GM23338 (cell line): ENCODE measurements at regions not wholly inside any gene's neighbourhood (a gene's known extent, or its start where the extent isn't known, plus 50 kb on each side); places are given as distances from the start of the nearest gene placed in this dataset.

Experiments used
- ATAC-seq: fragments of 200-7000 bp; cut with Tn5 transposase; 3 replicates; pipeline ENCODE4 v1.9.1; 2020
- DNase-seq: peaks from one replicate; pipeline ENCODE4 v3.0.0-alpha.2; 2015; ENCODE audit warnings: low spot score
- H2AFZ ChIP-seq: fragments of 200-600 bp; sonication (generic); 2 replicates; pipeline ENCODE4 v1.8.0; 2016; ENCODE audit warnings: antibody characterized with exemption, mild to moderate bottlenecking, moderate library complexity
- H3F3A ChIP-seq: fragments of 200-600 bp; sonication (generic); replicated peaks from 2 replicates; pipeline ENCODE4 v1.8.0; 2017; ENCODE audit warnings: antibody characterized with exemption, mixed run types, low read depth
- H3K27ac ChIP-seq: fragments of 200-600 bp; sonication (generic); 2 replicates; pipeline ENCODE4 v1.6.1; 2016; ENCODE audit warnings: low read depth
- H3K27me3 ChIP-seq: fragments of 200-600 bp; sonication (generic); 2 replicates; pipeline ENCODE4 v1.8.0; 2016; ENCODE audit warnings: mild to moderate bottlenecking, mixed run types, moderate library complexity; ENCODE audit not compliant: insufficient read depth
- H3K36me3 ChIP-seq: fragments of 200-600 bp; sonication (generic); 2 replicates; pipeline ENCODE4 v1.8.0; 2016; ENCODE audit warnings: mild to moderate bottlenecking; ENCODE audit not compliant: insufficient read depth
- H3K4me1 ChIP-seq: fragments of 200-600 bp; sonication (generic); 2 replicates; pipeline ENCODE4 v1.8.0; 2016; ENCODE audit warnings: mild to moderate bottlenecking, moderate library complexity; ENCODE audit not compliant: insufficient read depth
- H3K4me2 ChIP-seq: fragments of 200-600 bp; sonication (generic); 2 replicates; pipeline ENCODE4 v1.7.1; 2017; ENCODE audit warnings: mixed run types
- H3K4me3 ChIP-seq: fragments of 200-600 bp; sonication (generic); 2 replicates; pipeline ENCODE4 v1.6.1; 2016; ENCODE audit warnings: mixed run types
- H3K79me2 ChIP-seq: fragments of 200-600 bp; sonication (generic); replicated peaks from 2 replicates; pipeline ENCODE4 v1.8.0; 2017; ENCODE audit warnings: mild to moderate bottlenecking; ENCODE audit not compliant: insufficient read depth
- H3K9me2 ChIP-seq: fragments of 200-600 bp; sonication (generic); 2 replicates; pipeline ENCODE4 v1.8.0; 2017; ENCODE audit not compliant: insufficient read depth
- H4K20me1 ChIP-seq: fragments of 200-600 bp; sonication (generic); replicated peaks from 2 replicates; pipeline ENCODE4 v1.8.0; 2017; ENCODE audit warnings: mild to moderate bottlenecking; ENCODE audit not compliant: insufficient read depth
- H3K27ac Mint-ChIP-seq: 2 replicates; pipeline ENCODE4 v1.8.0; 2020; ENCODE audit warnings: inconsistent platforms, mild to moderate bottlenecking, moderate library complexity, mixed read lengths
- H3K27me3 Mint-ChIP-seq: 3 replicates; pipeline ENCODE4 v1.8.0; 2022; ENCODE audit warnings: low read depth, mild to moderate bottlenecking, moderate library complexity, mixed read lengths, inconsistent platforms; ENCODE audit not compliant: insufficient read depth, poor library complexity
- H3K36me3 Mint-ChIP-seq: 3 replicates; pipeline ENCODE4 v1.8.0; 2021; ENCODE audit warnings: low read depth, mild to moderate bottlenecking, inconsistent platforms, moderate library complexity, mixed read lengths
- H3K4me1 Mint-ChIP-seq: 3 replicates; pipeline ENCODE4 v1.8.0; 2020; ENCODE audit warnings: mild to moderate bottlenecking, inconsistent platforms, mixed read lengths
- H3K4me3 Mint-ChIP-seq: 3 replicates; pipeline ENCODE4 v1.8.0; 2021; ENCODE audit warnings: moderate library complexity, mild to moderate bottlenecking, inconsistent platforms, mixed read lengths
- H3K9me3 Mint-ChIP-seq: 3 replicates; pipeline ENCODE4 v1.8.0; 2020; ENCODE audit warnings: moderate library complexity, mild to moderate bottlenecking, inconsistent platforms, mixed read lengths
- CREB1 ChIP-seq: fragments of 250-450 bp; sonication (Bioruptor Pico); IDR thresholded peaks from 2 replicates; pipeline ENCODE4 v1.5.0; 2020; ENCODE audit warnings: low read depth, mild to moderate bottlenecking, moderate library complexity
- EZH2 ChIP-seq: fragments of 200-600 bp; sonication (generic); IDR thresholded peaks from one replicate; pipeline ENCODE4 v1.8.0; 2017; ENCODE audit warnings: antibody characterized with exemption, mild to moderate bottlenecking, low read depth; ENCODE audit not compliant: unreplicated experiment
- EZH2phosphoT487 ChIP-seq: fragments of 200-600 bp; sonication (generic); IDR thresholded peaks from one replicate; pipeline ENCODE4 v1.8.1; 2018; ENCODE audit warnings: antibody characterized with exemption; ENCODE audit not compliant: unreplicated experiment
- JUNB ChIP-seq: IDR thresholded peaks from one replicate; pipeline ENCODE4 v1.6.1; 2016; ENCODE audit warnings: antibody characterized with exemption; ENCODE audit not compliant: unreplicated experiment
- NANOG ChIP-seq: IDR thresholded peaks from 2 replicates; pipeline ENCODE4 v1.6.1; 2016; ENCODE audit warnings: antibody characterized with exemption, borderline replicate concordance
- POLR2AphosphoS5 ChIP-seq: IDR thresholded peaks from 2 replicates; pipeline ENCODE4 v1.6.1; 2016; ENCODE audit warnings: antibody characterized with exemption, low read depth
- STAT1 ChIP-seq: IDR thresholded peaks from one replicate; pipeline ENCODE4 v1.6.1; 2016; ENCODE audit warnings: antibody characterized with exemption; ENCODE audit not compliant: unreplicated experiment
- ZNF114 ChIP-seq: fragments of 250-450 bp; sonication (Bioruptor Pico); IDR thresholded peaks from 2 replicates; pipeline ENCODE4 v1.5.0; 2020; ENCODE audit warnings: mild to moderate bottlenecking, moderate library complexity
- ZNF331 ChIP-seq: fragments of 250-450 bp; sonication (Bioruptor Pico); IDR thresholded peaks from 2 replicates; pipeline ENCODE4 v1.5.0; 2020; ENCODE audit warnings: low read depth, mild to moderate bottlenecking, moderate library complexity
- TF ChIP-seq, protein P1 (sequence below): IDR thresholded peaks from 2 replicates; pipeline ENCODE4 v1.6.1; 2016; ENCODE audit warnings: antibody characterized with exemption
- TF ChIP-seq, protein P2 (sequence below): fragments of 250-450 bp; sonication (Bioruptor Pico); IDR thresholded peaks from 2 replicates; pipeline ENCODE4 v1.5.0; 2020; ENCODE audit warnings: mild to moderate bottlenecking, moderate library complexity
- TF ChIP-seq, protein P3 (sequence below), 2 experiments: fragments of 200-600 bp in 1 of 2; sonication (generic) in 1 of 2; conservative IDR thresholded peaks; 2 replicates each; pipeline versions ENCODE4 v1.5.1 to v1.6.1; 2016 to 2017; ENCODE audit warnings: antibody characterized with exemption in 2 of 2, low read depth in 2 of 2, mild to moderate bottlenecking in 2 of 2, moderate library complexity in 1 of 2
- TF ChIP-seq, protein P4 (sequence below): IDR thresholded peaks from one replicate; pipeline ENCODE4 v1.6.1; 2018; ENCODE audit warnings: antibody characterized with exemption; ENCODE audit not compliant: unreplicated experiment

DNA sequence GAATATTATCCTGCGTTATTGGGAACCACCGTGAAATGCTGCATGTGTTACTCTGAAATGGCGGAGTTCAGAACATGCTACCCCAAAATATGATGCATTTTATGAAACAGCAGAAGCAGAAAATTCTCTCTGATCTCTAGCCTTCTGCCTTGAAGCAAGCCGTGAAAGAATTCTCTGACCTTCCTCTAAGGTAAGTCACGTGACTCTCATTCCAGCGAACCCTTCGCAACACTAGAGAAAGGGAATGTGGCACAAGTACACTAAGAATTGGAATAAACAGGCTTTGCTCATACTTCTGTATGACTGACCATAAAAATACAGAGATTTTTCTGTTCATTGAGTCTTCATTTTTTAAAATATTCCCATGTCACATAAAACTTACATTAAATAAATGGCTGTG is 805.6 kb upstream of the LRRC4C start:
- Histone ChIP-seq H3K4me2 (no peak overlapping the region), H3K27ac (no peak overlapping the region), H3K9me2 (no peaks in the 10 kb centered on the region), H3K36me3 (no peaks in the 10 kb centered on the region), H3K79me2 (no peaks in the 10 kb centered on the region), H2AFZ (no peak overlapping the region; the same call in 1 of the 2 replicates), H4K20me1 (no peaks in the 10 kb centered on the region), H3K4me1 (no peaks in the 10 kb centered on the region), H3F3A (no peaks in the 10 kb centered on the region), H3K4me3 (no peak overlapping the region), H3K27me3 (no peaks in the 10 kb centered on the region)
- Mint-ChIP-seq H3K27ac (no peak overlapping the region), H3K4me3 (no peak overlapping the region), H3K9me3 (peaks cover 60% of the 10 kb centered on the region), H3K36me3 (0 out of 3 replicates have a peak, but pooled peaks cover 3% of the 10 kb centered on the region), H3K27me3 (no peaks in the 10 kb centered on the region), H3K4me1 (no peaks in the 10 kb centered on the region)
- TF ChIP-seq ZNF114 (CRISPR knock-in tag): no peak
- no peak for TF ChIP-seq CREB1 (CRISPR knock-in tag)
- TF ChIP-seq EZH2phosphoT487: no peak
- TF ChIP-seq JUNB: no peak
- TF ChIP-seq, protein P1, sequence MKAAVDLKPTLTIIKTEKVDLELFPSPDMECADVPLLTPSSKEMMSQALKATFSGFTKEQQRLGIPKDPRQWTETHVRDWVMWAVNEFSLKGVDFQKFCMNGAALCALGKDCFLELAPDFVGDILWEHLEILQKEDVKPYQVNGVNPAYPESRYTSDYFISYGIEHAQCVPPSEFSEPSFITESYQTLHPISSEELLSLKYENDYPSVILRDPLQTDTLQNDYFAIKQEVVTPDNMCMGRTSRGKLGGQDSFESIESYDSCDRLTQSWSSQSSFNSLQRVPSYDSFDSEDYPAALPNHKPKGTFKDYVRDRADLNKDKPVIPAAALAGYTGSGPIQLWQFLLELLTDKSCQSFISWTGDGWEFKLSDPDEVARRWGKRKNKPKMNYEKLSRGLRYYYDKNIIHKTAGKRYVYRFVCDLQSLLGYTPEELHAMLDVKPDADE: no peak
- no peak for TF ChIP-seq STAT1
- TF ChIP-seq, protein P2, sequence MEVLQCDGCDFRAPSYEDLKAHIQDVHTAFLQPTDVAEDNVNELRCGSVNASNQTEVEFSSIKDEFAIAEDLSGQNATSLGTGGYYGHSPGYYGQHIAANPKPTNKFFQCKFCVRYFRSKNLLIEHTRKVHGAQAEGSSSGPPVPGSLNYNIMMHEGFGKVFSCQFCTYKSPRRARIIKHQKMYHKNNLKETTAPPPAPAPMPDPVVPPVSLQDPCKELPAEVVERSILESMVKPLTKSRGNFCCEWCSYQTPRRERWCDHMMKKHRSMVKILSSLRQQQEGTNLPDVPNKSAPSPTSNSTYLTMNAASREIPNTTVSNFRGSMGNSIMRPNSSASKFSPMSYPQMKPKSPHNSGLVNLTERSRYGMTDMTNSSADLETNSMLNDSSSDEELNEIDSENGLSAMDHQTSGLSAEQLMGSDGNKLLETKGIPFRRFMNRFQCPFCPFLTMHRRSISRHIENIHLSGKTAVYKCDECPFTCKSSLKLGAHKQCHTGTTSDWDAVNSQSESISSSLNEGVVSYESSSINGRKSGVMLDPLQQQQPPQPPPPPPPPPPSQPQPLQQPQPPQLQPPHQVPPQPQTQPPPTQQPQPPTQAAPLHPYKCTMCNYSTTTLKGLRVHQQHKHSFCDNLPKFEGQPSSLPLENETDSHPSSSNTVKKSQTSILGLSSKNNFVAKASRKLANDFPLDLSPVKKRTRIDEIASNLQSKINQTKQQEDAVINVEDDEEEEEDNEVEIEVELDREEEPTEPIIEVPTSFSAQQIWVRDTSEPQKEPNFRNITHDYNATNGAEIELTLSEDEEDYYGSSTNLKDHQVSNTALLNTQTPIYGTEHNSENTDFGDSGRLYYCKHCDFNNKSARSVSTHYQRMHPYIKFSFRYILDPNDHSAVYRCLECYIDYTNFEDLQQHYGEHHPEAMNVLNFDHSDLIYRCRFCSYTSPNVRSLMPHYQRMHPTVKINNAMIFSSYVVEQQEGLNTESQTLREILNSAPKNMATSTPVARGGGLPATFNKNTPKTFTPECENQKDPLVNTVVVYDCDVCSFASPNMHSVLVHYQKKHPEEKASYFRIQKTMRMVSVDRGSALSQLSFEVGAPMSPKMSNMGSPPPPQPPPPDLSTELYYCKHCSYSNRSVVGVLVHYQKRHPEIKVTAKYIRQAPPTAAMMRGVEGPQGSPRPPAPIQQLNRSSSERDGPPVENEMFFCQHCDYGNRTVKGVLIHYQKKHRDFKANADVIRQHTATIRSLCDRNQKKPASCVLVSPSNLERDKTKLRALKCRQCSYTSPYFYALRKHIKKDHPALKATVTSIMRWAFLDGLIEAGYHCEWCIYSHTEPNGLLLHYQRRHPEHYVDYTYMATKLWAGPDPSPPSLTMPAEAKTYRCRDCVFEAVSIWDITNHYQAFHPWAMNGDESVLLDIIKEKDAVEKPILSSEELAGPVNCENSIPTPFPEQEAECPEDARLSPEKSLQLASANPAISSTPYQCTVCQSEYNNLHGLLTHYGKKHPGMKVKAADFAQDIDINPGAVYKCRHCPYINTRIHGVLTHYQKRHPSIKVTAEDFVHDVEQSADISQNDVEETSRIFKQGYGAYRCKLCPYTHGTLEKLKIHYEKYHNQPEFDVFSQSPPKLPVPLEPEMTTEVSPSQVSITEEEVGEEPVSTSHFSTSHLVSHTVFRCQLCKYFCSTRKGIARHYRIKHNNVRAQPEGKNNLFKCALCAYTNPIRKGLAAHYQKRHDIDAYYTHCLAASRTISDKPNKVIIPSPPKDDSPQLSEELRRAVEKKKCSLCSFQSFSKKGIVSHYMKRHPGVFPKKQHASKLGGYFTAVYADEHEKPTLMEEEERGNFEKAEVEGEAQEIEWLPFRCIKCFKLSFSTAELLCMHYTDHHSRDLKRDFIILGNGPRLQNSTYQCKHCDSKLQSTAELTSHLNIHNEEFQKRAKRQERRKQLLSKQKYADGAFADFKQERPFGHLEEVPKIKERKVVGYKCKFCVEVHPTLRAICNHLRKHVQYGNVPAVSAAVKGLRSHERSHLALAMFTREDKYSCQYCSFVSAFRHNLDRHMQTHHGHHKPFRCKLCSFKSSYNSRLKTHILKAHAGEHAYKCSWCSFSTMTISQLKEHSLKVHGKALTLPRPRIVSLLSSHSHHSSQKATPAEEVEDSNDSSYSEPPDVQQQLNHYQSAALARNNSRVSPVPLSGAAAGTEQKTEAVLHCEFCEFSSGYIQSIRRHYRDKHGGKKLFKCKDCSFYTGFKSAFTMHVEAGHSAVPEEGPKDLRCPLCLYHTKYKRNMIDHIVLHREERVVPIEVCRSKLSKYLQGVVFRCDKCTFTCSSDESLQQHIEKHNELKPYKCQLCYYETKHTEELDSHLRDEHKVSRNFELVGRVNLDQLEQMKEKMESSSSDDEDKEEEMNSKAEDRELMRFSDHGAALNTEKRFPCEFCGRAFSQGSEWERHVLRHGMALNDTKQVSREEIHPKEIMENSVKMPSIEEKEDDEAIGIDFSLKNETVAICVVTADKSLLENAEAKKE: no peak
- TF ChIP-seq POLR2AphosphoS5: no peak
- no peak for TF ChIP-seq ZNF331 (CRISPR knock-in tag)
- TF ChIP-seq, protein P3, sequence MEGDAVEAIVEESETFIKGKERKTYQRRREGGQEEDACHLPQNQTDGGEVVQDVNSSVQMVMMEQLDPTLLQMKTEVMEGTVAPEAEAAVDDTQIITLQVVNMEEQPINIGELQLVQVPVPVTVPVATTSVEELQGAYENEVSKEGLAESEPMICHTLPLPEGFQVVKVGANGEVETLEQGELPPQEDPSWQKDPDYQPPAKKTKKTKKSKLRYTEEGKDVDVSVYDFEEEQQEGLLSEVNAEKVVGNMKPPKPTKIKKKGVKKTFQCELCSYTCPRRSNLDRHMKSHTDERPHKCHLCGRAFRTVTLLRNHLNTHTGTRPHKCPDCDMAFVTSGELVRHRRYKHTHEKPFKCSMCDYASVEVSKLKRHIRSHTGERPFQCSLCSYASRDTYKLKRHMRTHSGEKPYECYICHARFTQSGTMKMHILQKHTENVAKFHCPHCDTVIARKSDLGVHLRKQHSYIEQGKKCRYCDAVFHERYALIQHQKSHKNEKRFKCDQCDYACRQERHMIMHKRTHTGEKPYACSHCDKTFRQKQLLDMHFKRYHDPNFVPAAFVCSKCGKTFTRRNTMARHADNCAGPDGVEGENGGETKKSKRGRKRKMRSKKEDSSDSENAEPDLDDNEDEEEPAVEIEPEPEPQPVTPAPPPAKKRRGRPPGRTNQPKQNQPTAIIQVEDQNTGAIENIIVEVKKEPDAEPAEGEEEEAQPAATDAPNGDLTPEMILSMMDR (conservative IDR thresholded peaks at IDR 0.05; ENCODE audit: low read depth in 2 of 2): no peak
- no peak for TF ChIP-seq NANOG
- TF ChIP-seq, protein P4, sequence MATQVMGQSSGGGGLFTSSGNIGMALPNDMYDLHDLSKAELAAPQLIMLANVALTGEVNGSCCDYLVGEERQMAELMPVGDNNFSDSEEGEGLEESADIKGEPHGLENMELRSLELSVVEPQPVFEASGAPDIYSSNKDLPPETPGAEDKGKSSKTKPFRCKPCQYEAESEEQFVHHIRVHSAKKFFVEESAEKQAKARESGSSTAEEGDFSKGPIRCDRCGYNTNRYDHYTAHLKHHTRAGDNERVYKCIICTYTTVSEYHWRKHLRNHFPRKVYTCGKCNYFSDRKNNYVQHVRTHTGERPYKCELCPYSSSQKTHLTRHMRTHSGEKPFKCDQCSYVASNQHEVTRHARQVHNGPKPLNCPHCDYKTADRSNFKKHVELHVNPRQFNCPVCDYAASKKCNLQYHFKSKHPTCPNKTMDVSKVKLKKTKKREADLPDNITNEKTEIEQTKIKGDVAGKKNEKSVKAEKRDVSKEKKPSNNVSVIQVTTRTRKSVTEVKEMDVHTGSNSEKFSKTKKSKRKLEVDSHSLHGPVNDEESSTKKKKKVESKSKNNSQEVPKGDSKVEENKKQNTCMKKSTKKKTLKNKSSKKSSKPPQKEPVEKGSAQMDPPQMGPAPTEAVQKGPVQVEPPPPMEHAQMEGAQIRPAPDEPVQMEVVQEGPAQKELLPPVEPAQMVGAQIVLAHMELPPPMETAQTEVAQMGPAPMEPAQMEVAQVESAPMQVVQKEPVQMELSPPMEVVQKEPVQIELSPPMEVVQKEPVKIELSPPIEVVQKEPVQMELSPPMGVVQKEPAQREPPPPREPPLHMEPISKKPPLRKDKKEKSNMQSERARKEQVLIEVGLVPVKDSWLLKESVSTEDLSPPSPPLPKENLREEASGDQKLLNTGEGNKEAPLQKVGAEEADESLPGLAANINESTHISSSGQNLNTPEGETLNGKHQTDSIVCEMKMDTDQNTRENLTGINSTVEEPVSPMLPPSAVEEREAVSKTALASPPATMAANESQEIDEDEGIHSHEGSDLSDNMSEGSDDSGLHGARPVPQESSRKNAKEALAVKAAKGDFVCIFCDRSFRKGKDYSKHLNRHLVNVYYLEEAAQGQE: no peak
- TF ChIP-seq EZH2: no peak
- ATAC-seq (no peak), DNase-seq (no peak)
